Lower leg skin (tissue), 4 donors: ENCODE measurements at regions not wholly inside any gene's neighbourhood (a gene's known extent, or its start where the extent isn't known, plus 50 kb on each side); places are given as distances from the start of the nearest gene placed in this dataset.
"Not testable (repeated sequence)": the region's sequence is repeated elsewhere in the genome, so short reads cannot be mapped to it uniquely, and the experiment has no call there.

Experiments used
- DNase-seq, 2 donors: peaks; one replicate each; pipeline ENCODE4 v3.0.0-alpha.2; 2019; ENCODE audit warnings: low spot score in 2 of 2
- H3K4me3 ChIP-seq: fragments of 200-600 bp; sonication (generic); 2 replicates; pipeline ENCODE4 v1.5.1; 2017; ENCODE audit warnings: mild to moderate bottlenecking, low read depth; ENCODE audit not compliant: poor library complexity, severe bottlenecking
- CTCF ChIP-seq, 3 donors: fragments of 450-650 bp; IDR thresholded peaks; one replicate each; pipeline ENCODE4 v1.5.1; 2016; ENCODE audit warnings: antibody characterized with exemption in 3 of 3, mild to moderate bottlenecking in 3 of 3, moderate library complexity in 2 of 3
- POLR2A ChIP-seq, 2 donors: fragments of 450-650 bp; IDR thresholded peaks; one replicate each; pipeline ENCODE4 v1.6.1; 2016 to 2017; ENCODE audit warnings: antibody characterized with exemption in 2 of 2, mild to moderate bottlenecking in 1 of 2, moderate library complexity in 1 of 2
- WGBS, 2 donors: methylation state at CpG; one replicate each; pipeline ENCODE4 v1.1.5; 2018; 5-methylcytosine and 5-hydroxymethylcytosine counted together
- intact Hi-C: fragments of 100-400 bp; cut with DNase I; formaldehyde crosslinking; loops from one replicate; pipeline ENCODE4 v1.15.0; 2023; ENCODE audit warnings: low total_unique reads

GRCh38 chr7:24388212-24388611, 104.2 kb downstream of the NPY start:
- no peak overlapping the region for H3K4me3 ChIP-seq
- no peak for TF ChIP-seq CTCF (IDR thresholded peaks at IDR 0.05)
- no peak for TF ChIP-seq POLR2A (IDR thresholded peaks at IDR 0.05)
- intact Hi-C loops, result no loop called here
- no peak for DNase-seq

- no peak overlapping the region for H3K4me3 ChIP-seq
- intact Hi-C loops, result no loop called here
- DNase-seq, result no peak
- WGBS, 2 donors, result 77 to 79% methylated on average over 5 of the region's 5 CpGs
- TF ChIP-seq CTCF (IDR thresholded peaks at IDR 0.05) (no peak), POLR2A (IDR thresholded peaks at IDR 0.05) (no peak)
These were observed 106.6 kb downstream of the NPY start for GRCh38 chr7:24390376-24391157.

DNA sequence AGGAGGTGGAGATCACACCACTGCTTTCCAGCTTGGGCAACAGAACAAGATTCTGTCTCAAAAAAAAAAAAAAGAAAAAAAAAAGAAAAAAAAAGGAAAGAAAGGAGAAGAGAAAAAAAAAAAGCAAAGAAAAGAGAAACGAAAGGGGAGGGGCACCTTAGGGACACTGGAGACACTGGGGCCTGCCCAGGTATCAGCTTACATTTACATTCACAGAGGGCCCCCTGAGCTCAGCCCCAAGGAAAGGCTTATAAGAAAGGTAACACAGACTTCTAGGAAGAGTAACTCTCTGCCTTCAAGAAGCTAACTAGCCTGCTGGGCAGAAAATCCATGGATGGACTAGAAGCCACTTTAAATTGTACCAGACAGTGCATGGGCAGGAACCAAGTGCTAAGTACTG, 108.8 kb downstream of the NPY start:
- TF ChIP-seq POLR2A (IDR thresholded peaks at IDR 0.05) (no peak), CTCF (IDR thresholded peaks at IDR 0.05) (no peak)
- no peak overlapping the region for H3K4me3 ChIP-seq
- no peak for DNase-seq
- intact Hi-C loops, result no loop called here
- WGBS, 2 donors, result 33 to 38% methylated on average over 1 of the region's 1 CpG

GRCh38 chr7:24395512-24395911, 111.5 kb downstream of the NPY start:
- H3K4me3 ChIP-seq, result no peak overlapping the region
- 89% methylated on average over 3 of the region's 3 CpGs for WGBS, 2 donors
- intact Hi-C loops, result no loop called here
- TF ChIP-seq POLR2A (IDR thresholded peaks at IDR 0.05) (no peak), CTCF (IDR thresholded peaks at IDR 0.05) (no peak)
- DNase-seq, result no peak

DNA sequence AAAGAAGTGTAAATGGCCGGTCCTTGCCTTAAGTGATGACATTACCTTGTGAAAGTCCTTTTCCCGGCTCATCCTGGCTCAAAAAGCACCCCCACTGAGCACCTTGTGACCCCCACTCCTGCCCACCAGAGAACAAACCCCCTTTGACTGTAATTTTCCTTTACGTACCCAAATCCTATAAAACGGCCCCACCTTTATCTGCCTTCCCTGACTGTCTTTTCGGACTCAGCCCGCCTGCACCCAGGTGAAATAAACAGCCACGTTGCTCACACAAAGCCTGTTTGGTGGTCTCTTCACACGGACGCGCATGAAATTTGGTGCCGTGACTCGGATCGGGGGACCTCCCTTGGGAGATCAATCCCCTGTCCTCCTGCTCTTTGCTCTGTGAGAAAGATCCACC, 112.4 kb downstream of the NPY start:
- H3K4me3 ChIP-seq, DNase-seq, intact Hi-C loops: not testable (repeated sequence)
- WGBS, 2 donors, result 58 to 70% methylated on average over 13 of the region's 13 CpGs

- WGBS, 2 donors, result 45 to 46% methylated on average over 14 to 15 of the region's 15 CpGs
- TF ChIP-seq POLR2A (IDR thresholded peaks at IDR 0.05), result no peak
- TF ChIP-seq CTCF (IDR thresholded peaks at IDR 0.05), result no peak
- intact Hi-C loops, result no loop called here
- H3K4me3 ChIP-seq, result no peak overlapping the region
- no peak for DNase-seq
These were observed 117.9 kb downstream of the NPY start for GRCh38 chr7:24401628-24402593.
